ENCODE measurements at regions not wholly inside any gene's neighbourhood (a gene's known extent, or its start where the extent isn't known, plus 50 kb on each side); places are given as distances from the start of the nearest gene placed in this dataset.

DNA sequence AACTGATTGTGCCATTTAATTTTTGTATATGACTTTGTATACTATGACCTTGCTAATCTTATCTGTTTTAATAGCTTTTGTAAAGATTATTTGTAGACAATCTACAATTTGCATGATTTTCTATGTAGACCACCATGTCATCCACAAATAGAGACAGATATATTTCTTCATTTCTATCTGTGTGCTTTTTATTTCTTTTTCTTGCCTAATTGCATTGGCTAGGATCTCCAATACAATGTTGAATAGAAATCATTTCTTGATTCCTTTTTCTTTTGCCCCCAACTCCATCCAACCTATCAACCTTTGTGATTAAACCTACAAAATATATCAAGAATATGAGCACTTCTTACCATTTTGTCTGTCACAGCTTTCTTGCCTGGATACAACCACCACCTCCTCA, 232.6 kb upstream of the POU3F1 start (continued):
- TF ChIP-seq ZFX (IDR thresholded peaks at IDR 0.05): no peak
- TF ChIP-seq EZH2phosphoT487 (IDR thresholded peaks at IDR 0.05; ENCODE audit: borderline replicate concordance): no peak

DNA sequence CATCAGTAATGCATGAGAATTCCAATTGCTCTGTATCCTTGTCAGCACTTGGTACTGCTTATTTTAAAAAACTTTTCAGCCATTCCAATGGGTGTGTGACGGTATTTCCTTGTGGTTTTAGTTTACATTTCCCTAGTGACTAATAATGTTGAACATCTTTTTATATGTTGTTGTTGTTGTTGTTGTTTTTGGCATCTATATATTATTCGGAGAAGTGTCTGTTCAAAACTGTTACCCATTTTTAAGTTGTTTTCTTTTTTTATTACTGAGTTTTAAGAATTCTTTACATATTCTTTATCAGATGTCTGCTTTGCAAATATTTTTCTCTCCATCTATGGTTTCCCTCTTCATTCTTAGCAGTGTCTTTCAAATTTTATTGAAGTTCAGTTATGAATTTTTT, 231.1 kb upstream of the POU3F1 start:
- H3K27me3 ChIP-seq (ENCODE audit: insufficient read depth, low read length): no peaks in the 10 kb centered on the region
- CTCF ChIA-PET: no interaction called here
- H3K9ac ChIP-seq (ENCODE audit: low read length): no peak overlapping the region
- H3K4me2 ChIP-seq (ENCODE audit: low read length): no peak overlapping the region
- intact Hi-C loops (cut with micrococcal nuclease): no loop called here
- no peak overlapping the region for H3K4me3 ChIP-seq (replicated peaks in 1 of 2; ENCODE audit: low read depth in 1 of 2, low read length in 2 of 2)
- no peaks in the 10 kb centered on the region for H4K20me1 ChIP-seq (ENCODE audit: insufficient read depth)
- POLR2A ChIA-PET: no interaction called here
- no peaks in the 10 kb centered on the region; the same call in 1 of the 2 replicates for H3K9me2 ChIP-seq (ENCODE audit: insufficient read depth)
- ATAC-seq (no peak), DNase-seq (ENCODE audit: low read depth, low spot score) (no peak)
- BruUV-seq (replicated peaks): no TSS peak
- H3K27ac ChIP-seq (ENCODE audit: low read depth, low read length): no peak overlapping the region
- H3K36me3 ChIP-seq (ENCODE audit: control insufficient read depth in 1 of 2, insufficient read depth in 2 of 2, low read length in 2 of 2): no peaks in the 10 kb centered on the region
- 0 out of 4 replicates have a peak, but pooled peaks cover 0 to 7% of the 10 kb centered on the region in 2 experiments for H3K9me3 ChIP-seq (ENCODE audit: control insufficient read depth in 1 of 2, insufficient read depth in 1 of 2, low read depth in 1 of 2, low read length in 2 of 2)
- no peaks in the 10 kb centered on the region for H3K4me1 ChIP-seq (ENCODE audit: control insufficient read depth in 1 of 2, insufficient read depth in 2 of 2, low read length in 2 of 2)
- no peaks in the 10 kb centered on the region for H3K79me2 ChIP-seq (ENCODE audit: insufficient read depth, low read length)
- RAD21 ChIA-PET (ENCODE audit: low non-redundant PET in 1 of 2, low total read pairs in 2 of 2, uncharacterized antibody in 2 of 2, unreplicated experiment in 2 of 2): no interaction called here
- TF ChIP-seq CEBPB (IDR thresholded peaks at IDR 0.05; ENCODE audit: low read depth) (no peak), TCF7L2 (IDR thresholded peaks at IDR 0.05; ENCODE audit: borderline replicate concordance, extremely low read depth, insufficient read depth, insufficient read length) (no peak), EZH2 (IDR thresholded peaks at IDR 0.05) (no peak), JUND (IDR thresholded peaks at IDR 0.05) (no peak)
- H2AFZ ChIP-seq (ENCODE audit: low read depth, low read length, poor library complexity, severe bottlenecking): no peak overlapping the region

DNA sequence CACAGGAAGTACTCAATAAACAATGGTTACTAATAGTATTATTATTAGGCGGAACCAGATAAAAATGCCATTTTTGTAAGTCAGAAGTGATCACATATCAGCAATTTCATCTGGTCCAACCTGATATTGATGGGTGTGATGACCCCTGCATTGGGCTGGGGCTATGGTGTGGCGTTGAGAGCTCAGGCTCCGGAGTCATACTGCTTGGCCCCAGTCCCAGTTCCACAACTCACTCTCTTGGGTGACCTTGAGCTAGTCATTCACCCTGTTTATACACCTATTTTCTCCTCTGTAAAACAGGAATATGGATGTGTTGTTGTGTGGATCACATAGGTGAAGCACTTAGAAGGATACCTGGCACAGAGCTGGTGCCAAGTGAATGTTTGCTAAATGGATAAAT, 229.4 kb upstream of the POU3F1 start:
- Histone ChIP-seq H3K27me3 (ENCODE audit: insufficient read depth, low read length) (peaks cover 12% of the 10 kb centered on the region; the same call in 1 of the 2 replicates), H3K9me2 (ENCODE audit: insufficient read depth) (no peaks in the 10 kb centered on the region; the same call in 1 of the 2 replicates), H3K27ac (ENCODE audit: low read depth, low read length) (no peak overlapping the region), H2AFZ (ENCODE audit: low read depth, low read length, poor library complexity, severe bottlenecking) (no peak overlapping the region), H4K20me1 (ENCODE audit: insufficient read depth) (no peaks in the 10 kb centered on the region), H3K4me2 (ENCODE audit: low read length) (no peak overlapping the region), H3K4me1 (ENCODE audit: control insufficient read depth in 1 of 2, insufficient read depth in 2 of 2, low read length in 2 of 2) (no peaks in the 10 kb centered on the region), H3K4me3 (replicated peaks in 1 of 2; ENCODE audit: low read depth in 1 of 2, low read length in 2 of 2) (no peak overlapping the region), H3K9me3 (ENCODE audit: control insufficient read depth in 1 of 2, insufficient read depth in 1 of 2, low read depth in 1 of 2, low read length in 2 of 2) (0 out of 4 replicates have a peak, but pooled peaks cover 0 to 7% of the 10 kb centered on the region in 2 experiments), H3K79me2 (ENCODE audit: insufficient read depth, low read length) (no peaks in the 10 kb centered on the region), H3K9ac (ENCODE audit: low read length) (no peak overlapping the region), H3K36me3 (ENCODE audit: control insufficient read depth in 1 of 2, insufficient read depth in 2 of 2, low read length in 2 of 2) (no peaks in the 10 kb centered on the region)
- BruUV-seq (replicated peaks): no TSS peak
- TF ChIP-seq CBX3 (IDR thresholded peaks at IDR 0.05; ENCODE audit: low read depth) (no peak), YY1 (IDR thresholded peaks at IDR 0.05; ENCODE audit: extremely low read depth, insufficient replicate concordance, low read depth, low read length) (no peak), EZH2phosphoT487 (IDR thresholded peaks at IDR 0.05; ENCODE audit: borderline replicate concordance) (no peak), SIN3A (IDR thresholded peaks at IDR 0.05; ENCODE audit: low read depth) (no peak), ZFX (IDR thresholded peaks at IDR 0.05) (no peak)
- TF ChIP-seq, protein P1, sequence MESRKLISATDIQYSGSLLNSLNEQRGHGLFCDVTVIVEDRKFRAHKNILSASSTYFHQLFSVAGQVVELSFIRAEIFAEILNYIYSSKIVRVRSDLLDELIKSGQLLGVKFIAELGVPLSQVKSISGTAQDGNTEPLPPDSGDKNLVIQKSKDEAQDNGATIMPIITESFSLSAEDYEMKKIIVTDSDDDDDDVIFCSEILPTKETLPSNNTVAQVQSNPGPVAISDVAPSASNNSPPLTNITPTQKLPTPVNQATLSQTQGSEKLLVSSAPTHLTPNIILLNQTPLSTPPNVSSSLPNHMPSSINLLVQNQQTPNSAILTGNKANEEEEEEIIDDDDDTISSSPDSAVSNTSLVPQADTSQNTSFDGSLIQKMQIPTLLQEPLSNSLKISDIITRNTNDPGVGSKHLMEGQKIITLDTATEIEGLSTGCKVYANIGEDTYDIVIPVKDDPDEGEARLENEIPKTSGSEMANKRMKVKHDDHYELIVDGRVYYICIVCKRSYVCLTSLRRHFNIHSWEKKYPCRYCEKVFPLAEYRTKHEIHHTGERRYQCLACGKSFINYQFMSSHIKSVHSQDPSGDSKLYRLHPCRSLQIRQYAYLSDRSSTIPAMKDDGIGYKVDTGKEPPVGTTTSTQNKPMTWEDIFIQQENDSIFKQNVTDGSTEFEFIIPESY (IDR thresholded peaks at IDR 0.05; ENCODE audit: extremely low read depth, insufficient replicate concordance, low read length): no peak
- TF ChIP-seq, protein P2, sequence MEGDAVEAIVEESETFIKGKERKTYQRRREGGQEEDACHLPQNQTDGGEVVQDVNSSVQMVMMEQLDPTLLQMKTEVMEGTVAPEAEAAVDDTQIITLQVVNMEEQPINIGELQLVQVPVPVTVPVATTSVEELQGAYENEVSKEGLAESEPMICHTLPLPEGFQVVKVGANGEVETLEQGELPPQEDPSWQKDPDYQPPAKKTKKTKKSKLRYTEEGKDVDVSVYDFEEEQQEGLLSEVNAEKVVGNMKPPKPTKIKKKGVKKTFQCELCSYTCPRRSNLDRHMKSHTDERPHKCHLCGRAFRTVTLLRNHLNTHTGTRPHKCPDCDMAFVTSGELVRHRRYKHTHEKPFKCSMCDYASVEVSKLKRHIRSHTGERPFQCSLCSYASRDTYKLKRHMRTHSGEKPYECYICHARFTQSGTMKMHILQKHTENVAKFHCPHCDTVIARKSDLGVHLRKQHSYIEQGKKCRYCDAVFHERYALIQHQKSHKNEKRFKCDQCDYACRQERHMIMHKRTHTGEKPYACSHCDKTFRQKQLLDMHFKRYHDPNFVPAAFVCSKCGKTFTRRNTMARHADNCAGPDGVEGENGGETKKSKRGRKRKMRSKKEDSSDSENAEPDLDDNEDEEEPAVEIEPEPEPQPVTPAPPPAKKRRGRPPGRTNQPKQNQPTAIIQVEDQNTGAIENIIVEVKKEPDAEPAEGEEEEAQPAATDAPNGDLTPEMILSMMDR (IDR thresholded peaks at IDR 0.05 in 2 of 3, conservative IDR thresholded peaks at IDR 0.05 in 1 of 3; ENCODE audit: borderline replicate concordance in 1 of 3, insufficient read depth in 1 of 3, low read depth in 2 of 3, low read length in 2 of 3): no peak
- TF ChIP-seq, protein P3, sequence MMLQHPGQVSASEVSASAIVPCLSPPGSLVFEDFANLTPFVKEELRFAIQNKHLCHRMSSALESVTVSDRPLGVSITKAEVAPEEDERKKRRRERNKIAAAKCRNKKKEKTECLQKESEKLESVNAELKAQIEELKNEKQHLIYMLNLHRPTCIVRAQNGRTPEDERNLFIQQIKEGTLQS (IDR thresholded peaks at IDR 0.05): no peak
- DNase-seq (ENCODE audit: low read depth, low spot score) (no peak), ATAC-seq (no peak)
- CTCF ChIA-PET: no interaction called here
- intact Hi-C loops (cut with micrococcal nuclease): no loop called here
- RAD21 ChIA-PET (ENCODE audit: low non-redundant PET in 1 of 2, low total read pairs in 2 of 2, uncharacterized antibody in 2 of 2, unreplicated experiment in 2 of 2): no interaction called here
- POLR2A ChIA-PET: no interaction called here
